Nephron progenitor cell (in vitro differentiated cells): ENCODE measurements at regions not wholly inside any gene's neighbourhood (a gene's known extent, or its start where the extent isn't known, plus 50 kb on each side); places are given as distances from the start of the nearest gene placed in this dataset.
A peak's percentile ranks its signal among the peaks of the same experiment; 100 is the strongest.

Experiments
- DNase-seq: peaks from one replicate; pipeline ENCODE4 v3.0.0; 2021
- H3K27ac Mint-ChIP-seq: 2 replicates; pipeline ENCODE4 v1.8.0; 2021; ENCODE audit warnings: mild to moderate bottlenecking, moderate library complexity, mixed read lengths
- H3K27me3 Mint-ChIP-seq: 2 replicates; pipeline ENCODE4 v1.8.0; 2021; ENCODE audit warnings: mild to moderate bottlenecking, low read depth, mixed read lengths; ENCODE audit not compliant: poor library complexity
- H3K36me3 Mint-ChIP-seq: 2 replicates; pipeline ENCODE4 v1.8.0; 2021; ENCODE audit warnings: low read depth, mixed read lengths
- H3K4me1 Mint-ChIP-seq: 2 replicates; pipeline ENCODE4 v1.8.0; 2021; ENCODE audit warnings: mixed read lengths
- H3K4me3 Mint-ChIP-seq: 2 replicates; pipeline ENCODE4 v1.8.0; 2021; ENCODE audit warnings: mild to moderate bottlenecking, moderate library complexity, mixed read lengths
- H3K9me3 Mint-ChIP-seq: 2 replicates; pipeline ENCODE4 v1.8.0; 2021; ENCODE audit warnings: mild to moderate bottlenecking, moderate library complexity, mixed read lengths
- TF ChIP-seq, protein P1 (sequence below): fragments of 200-600 bp; sonication (generic); IDR thresholded peaks from 2 replicates; pipeline ENCODE4 v1.5.0; 2021; ENCODE audit warnings: antibody characterized with exemption

DNA sequence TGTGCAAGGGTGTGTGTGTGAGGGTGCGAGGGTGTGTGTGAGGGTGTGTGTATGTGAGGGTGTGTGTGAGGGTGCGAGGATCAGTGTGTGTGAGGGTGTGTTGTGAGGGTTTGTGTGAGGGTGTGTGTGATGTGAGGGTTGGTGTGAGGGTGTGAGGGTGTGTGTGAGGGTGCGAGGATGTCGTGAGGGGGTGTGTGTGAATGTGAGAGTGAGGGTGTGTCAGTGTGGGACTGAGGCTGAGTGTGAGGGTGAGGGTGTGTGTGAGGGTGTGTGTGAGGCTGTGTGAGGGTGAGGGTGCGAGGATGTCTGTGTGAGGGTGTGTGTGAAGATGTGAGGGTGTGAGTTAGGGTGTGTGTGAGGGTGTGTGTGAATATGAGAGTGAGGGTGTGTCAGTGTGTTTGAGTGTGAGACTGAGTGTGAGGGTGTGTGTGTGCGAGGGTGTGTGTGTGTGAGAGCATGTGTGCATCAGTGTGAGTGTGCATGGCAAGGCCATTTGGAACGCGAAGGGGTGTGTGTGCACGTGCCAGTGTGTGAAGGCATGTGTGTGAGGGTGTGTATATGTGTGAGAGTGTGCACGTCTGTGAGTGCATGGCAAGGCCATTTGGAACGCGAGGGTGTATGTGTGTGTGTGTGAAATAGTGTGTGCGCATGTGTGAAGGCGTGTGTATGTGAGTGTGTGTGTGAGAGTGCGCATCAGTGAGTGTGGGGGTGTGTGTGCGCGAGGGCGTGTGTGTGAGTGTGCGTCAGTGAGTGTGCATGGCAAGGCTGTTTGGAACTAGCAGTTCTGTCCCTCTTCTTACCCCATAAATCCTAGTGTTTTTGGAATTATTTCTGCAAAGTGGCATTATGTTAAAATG, 69.8 kb downstream of the RGS12 start:
- TF ChIP-seq, protein P1, sequence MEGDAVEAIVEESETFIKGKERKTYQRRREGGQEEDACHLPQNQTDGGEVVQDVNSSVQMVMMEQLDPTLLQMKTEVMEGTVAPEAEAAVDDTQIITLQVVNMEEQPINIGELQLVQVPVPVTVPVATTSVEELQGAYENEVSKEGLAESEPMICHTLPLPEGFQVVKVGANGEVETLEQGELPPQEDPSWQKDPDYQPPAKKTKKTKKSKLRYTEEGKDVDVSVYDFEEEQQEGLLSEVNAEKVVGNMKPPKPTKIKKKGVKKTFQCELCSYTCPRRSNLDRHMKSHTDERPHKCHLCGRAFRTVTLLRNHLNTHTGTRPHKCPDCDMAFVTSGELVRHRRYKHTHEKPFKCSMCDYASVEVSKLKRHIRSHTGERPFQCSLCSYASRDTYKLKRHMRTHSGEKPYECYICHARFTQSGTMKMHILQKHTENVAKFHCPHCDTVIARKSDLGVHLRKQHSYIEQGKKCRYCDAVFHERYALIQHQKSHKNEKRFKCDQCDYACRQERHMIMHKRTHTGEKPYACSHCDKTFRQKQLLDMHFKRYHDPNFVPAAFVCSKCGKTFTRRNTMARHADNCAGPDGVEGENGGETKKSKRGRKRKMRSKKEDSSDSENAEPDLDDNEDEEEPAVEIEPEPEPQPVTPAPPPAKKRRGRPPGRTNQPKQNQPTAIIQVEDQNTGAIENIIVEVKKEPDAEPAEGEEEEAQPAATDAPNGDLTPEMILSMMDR: no peak
- Mint-ChIP-seq H3K27ac (peak overlapping the region; percentile 97), H3K4me1 (peaks cover 77% of the 10 kb centered on the region)

DNA sequence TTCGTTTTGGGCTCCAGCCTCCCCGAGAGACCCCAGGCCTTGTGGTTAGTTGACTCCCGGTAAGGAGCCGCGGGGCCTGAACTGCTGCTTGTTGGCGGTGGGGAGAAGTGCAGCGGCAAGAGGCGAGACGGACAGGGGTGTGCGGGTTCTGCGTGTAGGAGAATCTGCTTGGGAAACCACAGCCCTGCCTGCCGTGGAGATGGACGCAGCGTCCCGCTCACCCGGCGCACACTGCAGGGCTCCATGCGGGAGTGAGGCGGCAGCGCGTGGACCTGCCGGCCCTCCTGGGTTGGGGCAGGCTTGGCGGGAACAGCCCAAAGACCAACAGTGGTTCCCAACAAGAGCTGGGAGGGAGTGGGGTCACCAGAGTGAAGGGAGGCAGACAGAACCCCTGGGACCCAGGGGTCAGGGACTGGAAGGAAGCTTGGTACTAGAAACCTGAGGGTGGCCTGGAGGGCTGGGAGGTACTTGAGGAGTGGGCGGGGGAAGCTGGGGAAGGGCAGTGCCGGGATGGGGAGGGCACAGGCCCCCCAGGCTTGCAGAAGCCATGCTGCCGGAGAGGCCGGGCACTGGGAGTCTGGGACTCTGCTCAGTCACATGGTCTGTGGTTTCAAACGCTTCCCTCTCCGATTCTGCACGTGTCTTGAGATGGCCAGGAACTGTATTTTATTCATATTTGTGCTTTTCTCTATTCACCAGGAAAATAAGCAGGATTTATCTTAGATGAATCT, 70.8 kb downstream of the RGS12 start:
- Mint-ChIP-seq H3K36me3 (peaks cover under 1% of the 10 kb centered on the region), H3K9me3 (no peaks in the 10 kb centered on the region), H3K4me1 (peaks cover 86% of the 10 kb centered on the region), H3K27me3 (peaks cover 9% of the 10 kb centered on the region), H3K4me3 (no peak overlapping the region), H3K27ac (peak overlapping the region; percentile 97)
- DNase-seq: no peak
- TF ChIP-seq, protein P1: no peak

More for the DNA sequence above, 69.8 kb downstream of the RGS12 start:
- H3K9me3 Mint-ChIP-seq: peaks cover 9% of the 10 kb centered on the region
- peaks cover 4% of the 10 kb centered on the region for H3K27me3 Mint-ChIP-seq
- H3K4me3 Mint-ChIP-seq: no peak overlapping the region
- no peak for DNase-seq
- H3K36me3 Mint-ChIP-seq: peaks cover 9% of the 10 kb centered on the region

DNA sequence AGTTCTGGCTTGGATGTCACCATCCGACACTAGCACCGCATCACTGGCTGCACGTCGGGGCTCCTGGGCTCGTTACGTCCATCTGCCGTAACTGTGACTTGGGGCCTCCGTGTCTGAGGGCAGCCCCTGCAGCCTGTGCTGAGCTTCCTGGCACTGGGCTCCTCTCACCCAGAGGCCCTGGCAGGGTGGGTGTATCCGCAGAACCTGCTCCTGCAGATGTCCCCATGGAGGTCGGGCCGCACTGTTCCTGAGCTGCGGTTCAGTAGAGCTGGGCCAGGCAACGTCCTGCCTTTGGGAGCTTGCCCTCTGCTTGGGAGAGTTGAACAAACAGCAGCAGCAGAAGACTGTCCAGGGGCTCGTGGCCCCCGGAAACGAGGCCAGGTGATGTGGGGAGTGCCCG, 71.4 kb downstream of the RGS12 start:
- peak overlapping the region; percentile 97 for H3K27ac Mint-ChIP-seq
- peaks cover 9% of the 10 kb centered on the region for H3K27me3 Mint-ChIP-seq
- TF ChIP-seq, protein P1: no peak
- peak overlapping the region; percentile 43 for H3K4me3 Mint-ChIP-seq
- peaks cover 93% of the 10 kb centered on the region for H3K4me1 Mint-ChIP-seq
- no peaks in the 10 kb centered on the region for H3K36me3 Mint-ChIP-seq
- no peaks in the 10 kb centered on the region for H3K9me3 Mint-ChIP-seq
- no peak for DNase-seq

DNA sequence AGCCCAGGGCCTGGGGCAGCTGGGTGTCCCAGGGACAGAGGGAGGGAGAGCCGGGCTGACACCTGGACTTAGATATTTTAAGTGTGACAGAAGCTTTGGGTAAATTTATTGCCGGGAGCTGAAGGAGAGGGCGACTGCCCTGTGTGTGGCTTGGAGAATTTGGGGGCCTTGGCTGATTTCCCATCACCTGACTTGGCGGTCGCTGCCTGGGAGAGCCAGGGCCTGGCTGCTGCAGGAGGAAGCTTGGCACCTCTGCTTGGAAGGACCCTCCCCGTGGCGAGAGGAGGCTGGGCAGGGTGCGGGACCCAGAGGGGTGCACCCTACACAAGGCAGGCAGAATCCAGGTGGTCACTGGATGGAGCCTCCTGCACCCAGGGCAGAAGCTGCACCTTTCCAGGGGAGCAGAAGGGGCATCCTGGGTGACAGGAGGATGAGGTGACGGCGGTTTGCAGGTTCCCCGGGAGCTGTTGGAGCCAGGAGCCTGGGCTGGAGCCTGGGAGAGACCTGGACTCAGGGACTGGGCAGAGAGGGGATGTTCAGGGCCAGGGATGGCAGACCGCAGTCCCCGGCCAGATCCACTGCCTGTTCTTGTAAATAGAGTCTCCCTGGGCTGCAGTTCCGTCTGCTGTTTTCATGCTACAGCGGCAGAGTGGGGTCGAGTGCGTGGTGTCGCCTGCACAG, 72.0 kb downstream of the RGS12 start:
- H3K36me3 Mint-ChIP-seq: no peaks in the 10 kb centered on the region
- peaks cover 98% of the 10 kb centered on the region for H3K4me1 Mint-ChIP-seq
- no peaks in the 10 kb centered on the region for H3K9me3 Mint-ChIP-seq
- peaks cover 14% of the 10 kb centered on the region for H3K27me3 Mint-ChIP-seq
- no peak for DNase-seq
- H3K27ac Mint-ChIP-seq: peak overlapping the region; percentile 97
- no peak overlapping the region for H3K4me3 Mint-ChIP-seq
- TF ChIP-seq, protein P1: no peak

DNA sequence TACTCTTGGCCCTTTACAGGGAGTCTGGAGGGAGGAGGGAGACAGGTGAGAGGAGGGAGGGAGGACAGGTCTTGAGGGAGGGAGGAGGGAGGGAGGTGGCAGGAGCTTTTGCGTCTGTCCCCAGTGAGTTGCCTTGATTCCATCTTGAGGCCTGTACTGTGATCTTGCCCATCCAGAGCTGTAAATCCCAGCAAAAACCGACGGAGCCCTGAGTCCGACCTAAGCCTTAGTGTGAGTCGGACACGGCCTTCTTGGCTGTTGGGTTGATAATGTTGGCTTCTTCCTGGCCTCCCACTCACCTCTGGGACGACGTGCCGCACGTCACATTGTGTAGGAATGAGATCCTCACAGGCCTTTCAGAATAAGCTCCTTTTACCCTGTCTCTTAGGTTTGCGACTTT, 72.5 kb downstream of the RGS12 start:
- peak overlapping the region; percentile 78 for H3K27ac Mint-ChIP-seq
- H3K4me3 Mint-ChIP-seq: no peak overlapping the region
- no peak for DNase-seq
- TF ChIP-seq, protein P1: no peak
- peaks cover 98% of the 10 kb centered on the region for H3K4me1 Mint-ChIP-seq
- H3K36me3 Mint-ChIP-seq: no peaks in the 10 kb centered on the region
- H3K9me3 Mint-ChIP-seq: no peaks in the 10 kb centered on the region
- peaks cover 20% of the 10 kb centered on the region for H3K27me3 Mint-ChIP-seq
